Osteoblast (primary cell): ENCODE measurements at regions not wholly inside any gene's neighbourhood (a gene's known extent, or its start where the extent isn't known, plus 50 kb on each side); places are given as distances from the start of the nearest gene placed in this dataset.

Experiments
- DNase-seq: peaks from one replicate; pipeline ENCODE4 v3.0.0; 2011; ENCODE audit warnings: low spot score, mixed read lengths; ENCODE audit not compliant: insufficient read length; ENCODE audit errors: missing footprints
- H2AFZ ChIP-seq: 2 replicates; pipeline ENCODE4 v1.6.0; 2011; ENCODE audit warnings: mild to moderate bottlenecking, low read length
- H3K27ac ChIP-seq: 2 replicates; pipeline ENCODE4 v1.5.1; 2011; ENCODE audit warnings: mild to moderate bottlenecking, low read depth, low read length, moderate library complexity
- H3K27me3 ChIP-seq: 2 replicates; pipeline ENCODE4 v1.6.0; 2012; ENCODE audit warnings: mild to moderate bottlenecking, control low read depth, inconsistent platforms, low read length, moderate library complexity; ENCODE audit not compliant: insufficient read depth
- H3K36me3 ChIP-seq: 2 replicates; pipeline ENCODE4 v1.5.1; 2011; ENCODE audit warnings: mild to moderate bottlenecking, low read length, control low read depth, moderate library complexity; ENCODE audit not compliant: insufficient read depth
- H3K4me1 ChIP-seq: 2 replicates; pipeline ENCODE4 v1.5.1; 2011; ENCODE audit warnings: mild to moderate bottlenecking, low read length, control low read depth, moderate library complexity; ENCODE audit not compliant: insufficient read depth
- H3K4me2 ChIP-seq: 2 replicates; pipeline ENCODE4 v1.6.0; 2011; ENCODE audit warnings: mild to moderate bottlenecking, low read length; ENCODE audit not compliant: insufficient read depth
- H3K4me3 ChIP-seq: fragments of 200-600 bp; sonication (generic); 3 replicates; pipeline ENCODE4 v1.5.1; 2012; ENCODE audit warnings: mild to moderate bottlenecking, low read length, inconsistent platforms; ENCODE audit not compliant: insufficient read depth
- H3K79me2 ChIP-seq: 2 replicates; pipeline ENCODE4 v1.6.0; 2012; ENCODE audit warnings: mild to moderate bottlenecking, low read length, control low read depth, inconsistent platforms; ENCODE audit not compliant: insufficient read depth
- H3K9me3 ChIP-seq: 2 replicates; pipeline ENCODE4 v1.5.1; 2011; ENCODE audit warnings: low read depth, low read length, control low read depth
- H4K20me1 ChIP-seq: 2 replicates; pipeline ENCODE4 v1.6.0; 2012; ENCODE audit warnings: mild to moderate bottlenecking, low read length, control low read depth; ENCODE audit not compliant: insufficient read depth
- CTCF ChIP-seq: IDR thresholded peaks from 2 replicates; pipeline ENCODE4 v1.5.1; 2011; ENCODE audit warnings: mild to moderate bottlenecking, low read depth, low read length, moderate library complexity; ENCODE audit errors: extremely low read depth

- Histone ChIP-seq H2AFZ (no peak overlapping the region), H3K9me3 (no peaks in the 10 kb centered on the region), H3K4me1 (no peaks in the 10 kb centered on the region), H3K27ac (no peak overlapping the region), H3K4me3 (no peak overlapping the region), H3K79me2 (no peaks in the 10 kb centered on the region), H3K27me3 (no peaks in the 10 kb centered on the region), H4K20me1 (no peaks in the 10 kb centered on the region), H3K4me2 (no peak overlapping the region), H3K36me3 (no peaks in the 10 kb centered on the region)
- TF ChIP-seq CTCF: no peak
- no peak for DNase-seq
Measured at GRCh38 chr21:30104241-30104640, 62.4 kb downstream of the CLDN17 start.

GRCh38 chr21:30102871-30103270 is 63.7 kb downstream of the CLDN17 start:
- no peaks in the 10 kb centered on the region for H3K36me3 ChIP-seq
- no peaks in the 10 kb centered on the region for H3K79me2 ChIP-seq
- H2AFZ ChIP-seq: no peak overlapping the region
- TF ChIP-seq CTCF: no peak
- H3K9me3 ChIP-seq: no peaks in the 10 kb centered on the region
- no peaks in the 10 kb centered on the region for H4K20me1 ChIP-seq
- no peak for DNase-seq
- no peak overlapping the region for H3K4me2 ChIP-seq
- H3K27ac ChIP-seq: no peak overlapping the region
- no peak overlapping the region for H3K4me3 ChIP-seq
- H3K4me1 ChIP-seq: no peaks in the 10 kb centered on the region
- H3K27me3 ChIP-seq: no peaks in the 10 kb centered on the region

GRCh38 chr21:30101967-30102366 is 64.6 kb downstream of the CLDN17 start:
- TF ChIP-seq CTCF: no peak
- Histone ChIP-seq H3K4me2 (no peak overlapping the region), H3K79me2 (no peaks in the 10 kb centered on the region), H3K9me3 (no peaks in the 10 kb centered on the region), H2AFZ (no peak overlapping the region), H4K20me1 (no peaks in the 10 kb centered on the region), H3K27me3 (no peaks in the 10 kb centered on the region), H3K36me3 (no peaks in the 10 kb centered on the region), H3K27ac (no peak overlapping the region), H3K4me1 (no peaks in the 10 kb centered on the region), H3K4me3 (no peak overlapping the region)
- DNase-seq: no peak

- Histone ChIP-seq H3K4me3 (no peak overlapping the region), H3K27me3 (no peaks in the 10 kb centered on the region), H3K4me2 (no peak overlapping the region), H3K27ac (no peak overlapping the region), H3K9me3 (no peaks in the 10 kb centered on the region), H3K36me3 (no peaks in the 10 kb centered on the region), H3K79me2 (no peaks in the 10 kb centered on the region), H3K4me1 (no peaks in the 10 kb centered on the region), H2AFZ (no peak overlapping the region), H4K20me1 (no peaks in the 10 kb centered on the region)
- DNase-seq: no peak
- TF ChIP-seq CTCF: no peak
Measured at GRCh38 chr21:30097791-30098190, 68.8 kb downstream of the CLDN17 start.
